ENCODE measurements at regions not wholly inside any gene's neighbourhood (a gene's known extent, or its start where the extent isn't known, plus 50 kb on each side); places are given as distances from the start of the nearest gene placed in this dataset.

DNA sequence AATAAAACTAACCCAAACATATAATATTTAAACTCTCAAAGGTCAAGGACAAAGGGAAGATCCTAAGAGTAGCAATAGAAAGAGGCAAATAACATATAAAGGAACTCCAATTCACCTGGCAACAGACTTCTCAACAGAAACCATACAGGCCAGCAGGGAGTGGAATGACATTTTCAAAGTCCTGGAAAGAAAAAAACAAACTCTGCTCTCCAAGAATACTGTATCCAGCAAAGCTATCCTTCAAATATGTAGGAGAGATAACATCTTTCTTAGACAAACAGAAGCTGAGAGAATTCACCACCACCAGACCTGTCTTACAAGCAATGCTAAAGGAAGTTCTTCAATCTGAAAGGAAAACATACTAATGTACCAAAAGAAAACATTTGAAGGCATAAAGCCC, 51.5 kb upstream of the TMEM158 start:
- DNase-seq (no peak), ATAC-seq (ENCODE audit: low read depth in 2 of 2) (no peak)
- Mint-ChIP-seq H3K27me3 (peaks cover 17 to 61% (median 43%) of the 10 kb centered on the region in 3 donors), H3K36me3 (peaks cover 0 to 26% of the 10 kb centered on the region in 2 donors), H3K4me3 (no peak overlapping the region), H3K9me3 (peaks cover 15 to 61% (median 32%) of the 10 kb centered on the region in 7 donors), H3K4me1 (no peaks in the 10 kb centered on the region), H3K27ac (no peak overlapping the region)

- Mint-ChIP-seq H3K36me3 (peaks cover 0 to 26% of the 10 kb centered on the region in 2 donors), H3K27me3 (peaks cover 16 to 60% (median 28%) of the 10 kb centered on the region in 3 donors), H3K4me3 (no peak overlapping the region), H3K27ac (no peak overlapping the region), H3K9me3 (peaks cover 15 to 61% (median 32%) of the 10 kb centered on the region in 7 donors), H3K4me1 (no peaks in the 10 kb centered on the region)
- ATAC-seq (ENCODE audit: low read depth in 2 of 2), result no peak
- no peak for DNase-seq
Measured at GRCh38 chr3:45280232-45280631, 54.1 kb upstream of the TMEM158 start.

- Mint-ChIP-seq H3K9me3 (peaks cover 15 to 53% (median 32%) of the 10 kb centered on the region in 7 donors), H3K4me1 (no peaks in the 10 kb centered on the region), H3K4me3 (no peak overlapping the region), H3K27me3 (peaks cover 11 to 59% (median 25%) of the 10 kb centered on the region in 3 donors), H3K27ac (no peak overlapping the region), H3K36me3 (peaks cover 0 to 26% of the 10 kb centered on the region in 2 donors)
- ATAC-seq (ENCODE audit: low read depth in 2 of 2) (no peak), DNase-seq (no peak)
Measured at GRCh38 chr3:45280971-45281370, 54.9 kb upstream of the TMEM158 start.

DNA sequence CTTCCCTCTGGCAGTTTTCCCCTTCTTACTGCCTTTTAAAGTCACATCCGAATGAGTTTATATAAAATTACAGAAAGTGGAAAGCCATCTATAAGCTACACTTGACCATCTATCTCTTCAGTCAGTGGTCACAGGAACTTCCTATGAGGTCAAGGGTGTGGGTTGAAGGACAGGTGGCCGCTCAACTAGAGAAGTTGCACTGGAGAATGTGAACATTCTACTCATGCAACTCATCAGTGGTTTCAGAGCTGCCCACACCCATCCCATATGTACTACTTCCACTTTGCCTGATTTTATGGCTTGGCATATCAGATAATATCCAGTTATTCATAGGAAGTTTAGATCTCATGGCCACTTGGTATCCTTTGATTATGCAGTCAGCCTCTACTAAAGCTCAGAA, 57.4 kb upstream of the TMEM158 start:
- peaks cover 17 to 63% (median 44%) of the 10 kb centered on the region in 3 donors for H3K27me3 Mint-ChIP-seq

GRCh38 chr3:45297331-45297730, 71.2 kb upstream of the TMEM158 start:
- no peaks in the 10 kb centered on the region for H3K4me1 Mint-ChIP-seq

More for the DNA sequence above, 57.4 kb upstream of the TMEM158 start:
- peaks cover 9 to 45% (median 17%) of the 10 kb centered on the region in 7 donors for H3K9me3 Mint-ChIP-seq
- DNase-seq (no peak), ATAC-seq (ENCODE audit: low read depth in 2 of 2) (no peak)
- peaks cover 0 to 17% of the 10 kb centered on the region in 2 donors for H3K36me3 Mint-ChIP-seq
- no peak overlapping the region for H3K4me3 Mint-ChIP-seq
- no peak overlapping the region for H3K27ac Mint-ChIP-seq
- H3K4me1 Mint-ChIP-seq, result no peaks in the 10 kb centered on the region

GRCh38 chr3:45302470-45302869, 76.4 kb upstream of the TMEM158 start:
- Mint-ChIP-seq H3K4me1 (peaks cover 0 to 3% (median 0%) of the 10 kb centered on the region in 3 donors), H3K27ac (no peak overlapping the region), H3K27me3 (peaks cover 11 to 22% (median 14%) of the 10 kb centered on the region in 3 donors), H3K4me3 (no peak overlapping the region), H3K36me3 (no peaks in the 10 kb centered on the region), H3K9me3 (peaks cover 5 to 31% (median 24%) of the 10 kb centered on the region in 7 donors)
- ATAC-seq (ENCODE audit: low read depth in 2 of 2), result no peak
- DNase-seq, result no peak

More at GRCh38 chr3:45297331-45297730, 71.2 kb upstream of the TMEM158 start:
- no peak overlapping the region for H3K4me3 Mint-ChIP-seq
- DNase-seq, result no peak
- H3K27me3 Mint-ChIP-seq, result peaks cover 28 to 35% (median 33%) of the 10 kb centered on the region in 3 donors
- peaks cover 4 to 23% (median 16%) of the 10 kb centered on the region in 7 donors for H3K9me3 Mint-ChIP-seq
- H3K36me3 Mint-ChIP-seq, result no peaks in the 10 kb centered on the region
- no peak overlapping the region for H3K27ac Mint-ChIP-seq
- ATAC-seq (ENCODE audit: low read depth in 2 of 2), result no peak

GRCh38 chr3:45306406-45307008, 80.4 kb upstream of the TMEM158 start:
- peaks cover 7 to 21% (median 8%) of the 10 kb centered on the region in 3 donors for H3K27me3 Mint-ChIP-seq
- no peak overlapping the region for H3K27ac Mint-ChIP-seq

GRCh38 chr3:45309876-45310275, 78.5 kb upstream of the LARS2 start:
- H3K9me3 Mint-ChIP-seq, result peaks cover 0 to 7% (median 0%) of the 10 kb centered on the region in 7 donors
- ATAC-seq (ENCODE audit: low read depth in 2 of 2) (no peak), DNase-seq (no peak)
- peaks cover 23 to 40% (median 29%) of the 10 kb centered on the region in 3 donors for H3K27me3 Mint-ChIP-seq
- no peak overlapping the region for H3K4me3 Mint-ChIP-seq
- H3K36me3 Mint-ChIP-seq, result no peaks in the 10 kb centered on the region
- no peaks in the 10 kb centered on the region for H3K4me1 Mint-ChIP-seq
- H3K27ac Mint-ChIP-seq, result no peak overlapping the region

More at GRCh38 chr3:45306406-45307008, 80.4 kb upstream of the TMEM158 start:
- Mint-ChIP-seq H3K4me1 (peaks cover 0 to 3% (median 0%) of the 10 kb centered on the region in 3 donors), H3K9me3 (peaks cover 0 to 22% (median 14%) of the 10 kb centered on the region in 7 donors), H3K4me3 (no peak overlapping the region), H3K36me3 (no peaks in the 10 kb centered on the region)
- ATAC-seq (ENCODE audit: low read depth in 2 of 2) (no peak), DNase-seq (no peak)

DNA sequence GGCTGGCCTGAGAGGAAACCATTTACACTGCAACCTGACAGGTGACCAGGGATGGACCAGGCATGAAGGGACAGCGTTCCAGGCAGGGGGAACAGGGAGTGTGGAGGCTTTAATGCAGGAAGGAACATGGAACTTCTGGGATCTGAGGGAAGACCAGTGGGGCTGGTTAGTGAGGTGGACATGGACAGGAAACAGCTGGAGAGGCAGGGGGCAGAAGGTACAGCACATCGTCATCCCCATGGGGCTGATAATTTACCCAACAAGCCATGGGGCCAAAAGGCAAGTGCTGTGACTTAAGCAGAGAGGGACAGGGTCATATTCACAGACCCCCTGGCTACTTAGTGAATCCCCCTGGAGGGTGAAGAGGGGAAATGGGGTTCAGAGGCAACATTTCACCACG, 77.0 kb upstream of the LARS2 start:
- ATAC-seq (ENCODE audit: low read depth in 2 of 2) (no peak), DNase-seq (no peak)
- H3K4me1 Mint-ChIP-seq, result no peaks in the 10 kb centered on the region
- H3K4me3 Mint-ChIP-seq, result no peak overlapping the region
- peak overlapping the region in 1 of 6 donors; percentile 37 for H3K27ac Mint-ChIP-seq
- H3K36me3 Mint-ChIP-seq, result no peaks in the 10 kb centered on the region
- H3K9me3 Mint-ChIP-seq, result peaks cover 0 to 7% (median 2%) of the 10 kb centered on the region in 7 donors
- peaks cover 27 to 46% (median 36%) of the 10 kb centered on the region in 3 donors for H3K27me3 Mint-ChIP-seq

GRCh38 chr3:45311953-45312801, 76.2 kb upstream of the LARS2 start:
- Mint-ChIP-seq H3K36me3 (no peaks in the 10 kb centered on the region), H3K27me3 (peaks cover 27 to 52% (median 36%) of the 10 kb centered on the region in 3 donors), H3K4me1 (no peaks in the 10 kb centered on the region), H3K27ac (no peak overlapping the region), H3K4me3 (no peak overlapping the region), H3K9me3 (peaks cover 0 to 7% (median 2%) of the 10 kb centered on the region in 7 donors)
- ATAC-seq (ENCODE audit: low read depth in 2 of 2) (no peak), DNase-seq (no peak)

DNA sequence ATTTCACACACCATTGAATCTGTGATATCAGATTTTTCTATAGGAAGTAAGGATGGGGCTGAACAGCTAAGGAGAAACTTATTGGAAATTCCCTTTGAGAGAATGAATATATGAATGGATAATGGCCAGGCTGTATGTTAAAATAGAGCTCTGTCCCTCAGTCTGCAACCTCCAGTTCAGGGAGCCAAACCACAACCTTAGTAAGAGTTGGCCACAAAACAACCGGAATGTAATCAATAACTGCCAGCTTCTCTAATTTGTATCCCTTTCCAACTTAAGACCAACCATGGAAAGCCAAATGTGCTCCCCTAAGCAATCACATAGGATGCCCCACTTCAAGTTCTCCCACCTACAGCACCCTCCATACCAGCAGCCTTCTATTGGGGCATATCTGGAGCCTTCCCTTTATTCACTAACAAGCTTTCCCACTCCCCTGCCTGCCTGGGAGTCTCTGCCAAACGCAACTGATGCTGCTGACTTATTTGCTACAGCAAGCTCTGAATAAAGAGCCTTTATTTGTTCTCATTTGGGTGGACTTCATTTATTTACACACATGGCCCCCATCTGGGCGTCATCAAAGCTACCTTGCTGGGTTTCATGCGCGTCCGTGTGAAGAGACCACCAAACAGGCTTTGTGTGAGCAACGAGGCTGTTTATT, 75.4 kb upstream of the LARS2 start:
- H3K4me3 Mint-ChIP-seq, result no peak overlapping the region
- DNase-seq (no peak), ATAC-seq (ENCODE audit: low read depth in 2 of 2) (no peak)
- no peaks in the 10 kb centered on the region for H3K4me1 Mint-ChIP-seq
- H3K27ac Mint-ChIP-seq, result no peak overlapping the region
- peaks cover 27 to 48% (median 40%) of the 10 kb centered on the region in 3 donors for H3K27me3 Mint-ChIP-seq
- peaks cover 0 to 3% (median 0%) of the 10 kb centered on the region in 7 donors for H3K9me3 Mint-ChIP-seq
- no peaks in the 10 kb centered on the region for H3K36me3 Mint-ChIP-seq

- no peaks in the 10 kb centered on the region for H3K36me3 Mint-ChIP-seq
- H3K4me1 Mint-ChIP-seq, result no peaks in the 10 kb centered on the region
- DNase-seq (no peak), ATAC-seq (ENCODE audit: low read depth in 2 of 2) (no peak)
- H3K9me3 Mint-ChIP-seq, result peaks cover 0 to 3% (median 0%) of the 10 kb centered on the region in 7 donors
- peaks cover 27 to 48% (median 40%) of the 10 kb centered on the region in 3 donors for H3K27me3 Mint-ChIP-seq
- no peak overlapping the region for H3K27ac Mint-ChIP-seq
- no peak overlapping the region for H3K4me3 Mint-ChIP-seq
Measured at GRCh38 chr3:45313743-45314403, 74.5 kb upstream of the LARS2 start.

- H3K4me3 Mint-ChIP-seq, result no peak overlapping the region
- no peaks in the 10 kb centered on the region for H3K36me3 Mint-ChIP-seq
- DNase-seq (no peak), ATAC-seq (ENCODE audit: low read depth in 2 of 2) (no peak)
- no peaks in the 10 kb centered on the region for H3K4me1 Mint-ChIP-seq
- peaks cover 10 to 36% (median 28%) of the 10 kb centered on the region in 3 donors for H3K27me3 Mint-ChIP-seq
- H3K27ac Mint-ChIP-seq, result no peak overlapping the region
- peaks cover 0 to 3% (median 0%) of the 10 kb centered on the region in 7 donors for H3K9me3 Mint-ChIP-seq
Measured at GRCh38 chr3:45317710-45318109, 70.7 kb upstream of the LARS2 start.
